Hematopoietic multipotent progenitor cell (in vitro differentiated cells): ENCODE measurements at regions not wholly inside any gene's neighbourhood (a gene's known extent, or its start where the extent isn't known, plus 50 kb on each side); places are given as distances from the start of the nearest gene placed in this dataset.
"Not testable (repeated sequence)": the region's sequence is repeated elsewhere in the genome, so short reads cannot be mapped to it uniquely, and the experiment has no call there.

Experiments
- DNase-seq, 3 donors: peaks; one replicate each; pipeline ENCODE4 v3.0.0-alpha.2; 2011 to 2015; ENCODE audit warnings: low read depth in 2 of 3, low spot score in 2 of 3

GRCh38 chr4:31169846-31170245 lies 449.7 kb downstream of the PCDH7 start:
- no peak for DNase-seq

DNA sequence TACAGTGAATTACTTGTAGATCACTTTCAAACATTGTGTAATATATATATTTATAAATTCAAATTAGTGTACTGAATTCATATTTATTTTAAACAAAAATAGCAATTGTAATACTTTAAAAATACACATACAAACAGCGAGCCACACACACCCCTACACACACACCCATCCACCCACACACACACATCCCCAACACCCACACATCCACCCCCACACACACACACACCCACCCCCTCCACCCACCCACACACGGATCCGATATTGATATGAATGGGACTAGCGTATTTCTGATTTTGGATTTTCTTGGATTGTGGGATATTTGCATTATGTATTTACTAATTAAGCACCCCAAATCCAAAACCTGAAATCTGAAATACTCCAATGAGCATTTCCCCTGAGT lies 451.2 kb downstream of the PCDH7 start:
- no peak for DNase-seq

GRCh38 chr4:31175242-31175910 lies 455.2 kb downstream of the PCDH7 start:
- no peak for DNase-seq

DNA sequence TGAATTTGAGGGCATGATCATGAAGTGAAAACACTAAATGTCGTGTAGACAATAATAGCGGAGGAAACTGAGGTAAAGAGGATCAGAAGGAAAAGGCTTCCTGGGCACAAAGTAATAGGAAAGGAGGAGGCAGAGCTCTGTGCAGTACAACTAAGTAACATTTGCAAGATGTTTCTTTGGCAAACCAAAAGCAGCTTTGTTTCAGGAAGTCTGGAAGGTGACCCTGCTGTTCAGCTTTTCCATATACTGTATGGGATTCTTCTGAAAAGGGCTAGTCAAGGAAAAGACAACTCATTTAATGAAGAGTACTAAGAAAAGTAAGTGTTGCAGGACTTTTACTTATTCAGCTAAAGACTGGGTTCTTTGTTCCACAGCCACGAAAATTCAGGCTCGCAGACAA lies 463.1 kb downstream of the PCDH7 start:
- no peak for DNase-seq

DNA sequence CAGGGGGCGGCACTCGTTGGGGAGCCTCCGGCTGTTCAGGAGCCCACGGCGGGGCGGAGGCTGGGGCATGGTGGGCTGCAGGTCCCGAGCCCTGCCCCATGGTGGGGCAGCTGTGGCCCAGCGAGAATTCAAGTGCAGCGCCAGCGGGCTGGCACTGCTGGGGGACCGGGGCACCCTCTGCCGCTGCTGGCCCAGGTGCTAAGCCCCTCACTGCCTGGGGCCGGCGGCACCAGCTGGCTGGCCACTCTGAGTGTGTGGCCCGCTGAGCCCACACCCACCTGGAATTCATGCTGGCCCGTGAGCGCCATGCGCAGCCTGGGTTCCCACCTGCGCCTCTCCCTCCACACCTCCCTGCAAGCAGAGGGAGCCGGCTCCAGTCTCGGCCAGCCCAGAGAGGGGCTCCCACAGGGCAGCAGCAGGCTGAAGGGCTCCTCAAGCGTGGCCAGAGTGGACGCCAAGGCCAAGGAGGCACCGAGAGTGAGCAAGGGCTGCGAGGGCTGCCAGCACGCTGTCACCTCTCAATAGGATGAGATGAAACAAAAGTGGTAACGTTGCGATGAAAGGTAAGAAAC lies 464.9 kb downstream of the PCDH7 start:
- no peak for DNase-seq

DNA sequence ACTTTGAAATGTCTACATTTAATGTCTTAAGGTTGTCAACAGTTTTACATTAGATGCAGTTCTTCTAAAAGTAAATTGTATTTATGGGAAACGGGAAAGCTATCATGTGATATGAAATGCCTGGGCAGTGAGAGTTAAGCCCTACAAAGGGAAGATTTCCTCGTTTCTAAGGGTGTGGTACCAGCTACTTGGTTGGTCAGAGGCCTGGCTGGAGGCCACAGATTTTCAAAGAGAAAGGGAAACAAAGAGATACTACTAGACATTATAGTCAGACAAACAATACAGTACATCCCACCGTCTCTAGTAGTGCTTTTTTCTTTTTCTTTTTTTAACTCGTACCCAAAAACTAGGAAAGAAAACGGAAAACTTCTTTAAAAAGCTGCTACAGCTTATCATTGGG lies 467.8 kb downstream of the PCDH7 start:
- DNase-seq: no peak

DNA sequence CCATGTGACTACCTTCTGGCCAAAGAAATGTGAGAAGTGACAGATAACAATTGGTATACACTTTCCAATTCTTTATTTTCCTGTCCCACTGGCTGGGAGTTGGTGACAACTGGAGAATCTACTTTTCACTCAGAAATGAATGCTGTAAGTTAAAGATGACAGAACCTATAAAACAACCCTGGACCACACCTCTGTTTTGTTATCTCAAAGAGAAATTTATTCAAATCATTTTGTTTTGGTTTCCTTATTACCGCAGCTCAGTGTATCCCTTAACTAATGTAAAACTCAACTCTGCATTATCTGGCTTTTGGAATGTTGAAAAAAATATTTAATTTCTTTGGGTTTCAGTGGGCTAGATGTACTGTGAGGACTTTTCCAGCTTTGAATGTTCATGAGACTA lies 469.8 kb downstream of the PCDH7 start:
- DNase-seq: no peak

GRCh38 chr4:31190671-31191070 lies 470.5 kb downstream of the PCDH7 start:
- DNase-seq: no peak

DNA sequence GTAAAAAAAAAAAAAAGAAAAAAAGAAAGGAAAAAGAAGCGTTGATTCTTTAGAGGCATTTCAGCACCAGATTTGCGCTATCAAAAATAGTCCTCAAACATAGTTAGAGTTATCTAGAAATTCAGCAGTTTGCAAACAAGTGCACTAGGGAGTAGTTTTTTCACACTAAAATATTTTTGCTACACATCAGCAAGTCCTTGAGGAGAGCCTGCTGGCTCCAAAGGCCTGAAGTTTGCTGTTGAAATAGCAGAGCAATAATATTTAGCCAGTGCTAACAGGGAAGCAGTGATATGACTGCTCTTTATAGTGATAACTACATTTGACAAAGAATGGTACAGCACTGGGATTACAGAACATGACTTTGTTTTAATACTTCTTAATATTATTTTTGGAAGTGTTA lies 472.2 kb downstream of the PCDH7 start:
- no peak for DNase-seq

DNA sequence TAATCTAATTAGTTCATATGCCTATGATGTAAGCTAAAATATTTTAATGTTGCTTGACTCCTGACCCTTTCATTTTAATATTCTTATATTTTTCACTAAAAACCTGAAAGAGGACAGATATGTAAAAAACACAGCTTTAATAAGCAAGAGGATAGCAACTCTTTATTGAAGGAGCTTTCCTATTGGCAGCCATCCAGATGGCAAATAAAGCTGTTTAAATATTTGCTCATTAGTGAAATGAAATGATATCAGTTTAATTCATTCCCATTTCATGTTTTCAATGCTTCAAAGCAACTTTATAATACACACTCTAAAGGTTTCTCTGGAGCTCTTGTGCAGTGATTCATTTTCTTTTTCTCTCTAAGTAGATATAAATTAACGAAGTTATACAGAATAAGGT lies 473.4 kb downstream of the PCDH7 start:
- no peak for DNase-seq

GRCh38 chr4:31194823-31195222 lies 474.7 kb downstream of the PCDH7 start:
- no peak for DNase-seq

DNA sequence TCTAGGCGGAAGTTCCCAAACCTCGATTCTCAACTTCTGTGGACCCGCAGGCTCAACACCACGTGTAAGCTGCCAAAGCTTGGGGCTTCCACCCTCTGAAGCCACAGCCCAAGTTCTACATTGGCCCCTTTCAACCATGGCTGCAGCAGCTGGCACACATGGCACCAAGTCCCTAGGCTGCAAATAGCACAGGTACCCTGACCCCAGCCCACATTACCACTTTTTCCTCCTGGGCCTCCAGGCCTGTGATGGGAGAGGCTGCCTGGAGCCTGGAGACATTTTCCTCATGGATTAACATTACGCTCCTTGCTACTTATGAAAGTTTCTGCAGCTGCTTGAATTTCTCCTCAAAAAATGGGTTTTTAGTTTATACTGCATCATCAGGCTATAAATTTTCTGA lies 479.5 kb downstream of the PCDH7 start:
- DNase-seq: no peak

DNA sequence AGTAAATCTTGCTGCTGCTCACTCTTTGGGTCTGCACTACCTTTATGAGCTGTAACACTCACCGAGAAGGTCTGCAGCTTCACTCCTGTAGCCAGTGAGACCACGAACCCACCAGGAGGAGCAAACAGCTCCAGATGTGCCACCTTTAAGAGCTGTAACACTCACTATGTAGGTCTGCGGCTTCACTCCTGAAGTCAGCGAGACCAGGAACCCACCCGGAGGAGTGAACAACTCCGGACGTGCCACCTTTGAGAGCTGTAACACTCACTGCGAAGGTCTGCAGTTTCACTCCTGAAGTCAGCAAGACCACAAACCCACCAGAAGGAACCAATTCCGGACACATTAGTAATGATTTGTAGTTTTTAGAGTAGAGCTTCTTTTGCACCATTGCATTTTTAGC lies 481.9 kb downstream of the PCDH7 start:
- DNase-seq: not testable (repeated sequence)

DNA sequence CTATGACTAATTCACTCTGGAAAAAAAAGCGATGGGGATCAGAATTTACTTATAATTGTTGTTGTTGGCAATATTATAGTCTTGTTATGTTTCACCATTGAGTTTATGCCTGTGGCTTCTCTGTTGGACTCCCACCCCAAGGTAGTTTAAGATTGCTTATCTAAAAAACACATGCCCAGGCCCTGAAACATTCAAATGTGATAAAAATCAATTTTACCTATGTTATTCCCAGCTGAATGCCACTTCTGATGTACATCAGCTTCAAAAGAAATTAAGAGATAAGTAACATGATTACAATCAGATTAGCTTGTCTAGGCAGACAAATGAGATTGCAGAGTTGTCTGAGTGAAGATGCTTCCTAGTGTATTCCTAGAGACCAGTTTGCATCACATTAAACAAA lies 484.7 kb downstream of the PCDH7 start:
- no peak for DNase-seq

DNA sequence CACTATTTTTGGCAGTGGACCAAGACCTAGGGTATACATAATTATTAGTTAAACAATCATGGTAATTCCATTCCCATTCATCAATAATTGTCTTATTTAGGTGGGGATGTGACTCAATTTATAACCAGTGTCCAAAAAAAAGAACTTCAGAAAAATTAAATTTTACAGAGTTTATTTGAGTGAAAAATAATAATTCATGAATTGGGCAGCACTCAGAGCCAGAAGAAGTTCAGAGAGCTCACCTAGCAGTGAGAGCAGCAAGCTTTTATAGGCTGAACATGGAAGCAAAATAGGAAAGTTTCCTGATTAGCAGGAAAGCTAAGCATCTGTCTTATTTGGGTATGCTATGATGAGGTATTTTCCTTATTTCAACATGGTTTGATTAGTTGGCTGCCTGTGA lies 500.8 kb downstream of the PCDH7 start:
- no peak for DNase-seq

- DNase-seq: no peak
Measured at GRCh38 chr4:31228068-31228467, 507.9 kb downstream of the PCDH7 start.

- no peak for DNase-seq
Measured at GRCh38 chr4:31230594-31230993, 510.4 kb downstream of the PCDH7 start.

GRCh38 chr4:31234494-31234893 lies 514.3 kb downstream of the PCDH7 start:
- no peak for DNase-seq

- DNase-seq: no peak
Measured at GRCh38 chr4:31234901-31235300, 514.7 kb downstream of the PCDH7 start.

GRCh38 chr4:31236020-31236638 lies 516.0 kb downstream of the PCDH7 start:
- no peak for DNase-seq

- DNase-seq: no peak
Measured at GRCh38 chr4:31236639-31237173, 516.5 kb downstream of the PCDH7 start.

GRCh38 chr4:31237233-31237632 lies 517.1 kb downstream of the PCDH7 start:
- DNase-seq: no peak
